ENCODE measurements at regions not wholly inside any gene's neighbourhood (a gene's known extent, or its start where the extent isn't known, plus 50 kb on each side); places are given as distances from the start of the nearest gene placed in this dataset.
"Not testable (repeated sequence)": the region's sequence is repeated elsewhere in the genome, so short reads cannot be mapped to it uniquely, and the experiment has no call there.

DNA sequence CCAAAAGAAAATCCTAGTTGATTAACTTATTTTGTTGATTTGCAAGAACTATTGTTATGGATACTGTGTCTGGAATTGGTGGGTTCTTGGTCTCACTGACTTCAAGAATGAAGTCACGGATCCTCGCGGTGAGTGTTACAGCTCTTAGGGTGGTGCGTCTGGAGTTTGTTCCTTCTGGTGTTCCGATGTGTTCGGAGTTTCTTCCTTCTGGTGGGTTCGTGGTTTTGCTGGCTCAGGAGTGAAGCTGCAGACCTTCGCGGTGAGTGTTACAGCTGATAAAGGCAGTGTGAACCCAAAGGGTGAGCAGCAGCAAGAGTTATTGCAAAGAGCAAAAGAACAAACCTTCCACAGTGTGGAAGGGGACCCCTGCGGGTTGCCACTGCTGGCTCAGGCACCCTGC is 55.4 kb upstream of the P3H2 start:
- not testable (repeated sequence) for TF ChIP-seq GABPA, POLR2AphosphoS5 (IDR thresholded peaks at IDR 0.05; ENCODE audit: low read depth)
- TF ChIP-seq, protein P1, sequence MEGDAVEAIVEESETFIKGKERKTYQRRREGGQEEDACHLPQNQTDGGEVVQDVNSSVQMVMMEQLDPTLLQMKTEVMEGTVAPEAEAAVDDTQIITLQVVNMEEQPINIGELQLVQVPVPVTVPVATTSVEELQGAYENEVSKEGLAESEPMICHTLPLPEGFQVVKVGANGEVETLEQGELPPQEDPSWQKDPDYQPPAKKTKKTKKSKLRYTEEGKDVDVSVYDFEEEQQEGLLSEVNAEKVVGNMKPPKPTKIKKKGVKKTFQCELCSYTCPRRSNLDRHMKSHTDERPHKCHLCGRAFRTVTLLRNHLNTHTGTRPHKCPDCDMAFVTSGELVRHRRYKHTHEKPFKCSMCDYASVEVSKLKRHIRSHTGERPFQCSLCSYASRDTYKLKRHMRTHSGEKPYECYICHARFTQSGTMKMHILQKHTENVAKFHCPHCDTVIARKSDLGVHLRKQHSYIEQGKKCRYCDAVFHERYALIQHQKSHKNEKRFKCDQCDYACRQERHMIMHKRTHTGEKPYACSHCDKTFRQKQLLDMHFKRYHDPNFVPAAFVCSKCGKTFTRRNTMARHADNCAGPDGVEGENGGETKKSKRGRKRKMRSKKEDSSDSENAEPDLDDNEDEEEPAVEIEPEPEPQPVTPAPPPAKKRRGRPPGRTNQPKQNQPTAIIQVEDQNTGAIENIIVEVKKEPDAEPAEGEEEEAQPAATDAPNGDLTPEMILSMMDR (IDR thresholded peaks at IDR 0.05; ENCODE audit: insufficient read depth, low read length) = not testable (repeated sequence)
- TF ChIP-seq, protein P2, sequence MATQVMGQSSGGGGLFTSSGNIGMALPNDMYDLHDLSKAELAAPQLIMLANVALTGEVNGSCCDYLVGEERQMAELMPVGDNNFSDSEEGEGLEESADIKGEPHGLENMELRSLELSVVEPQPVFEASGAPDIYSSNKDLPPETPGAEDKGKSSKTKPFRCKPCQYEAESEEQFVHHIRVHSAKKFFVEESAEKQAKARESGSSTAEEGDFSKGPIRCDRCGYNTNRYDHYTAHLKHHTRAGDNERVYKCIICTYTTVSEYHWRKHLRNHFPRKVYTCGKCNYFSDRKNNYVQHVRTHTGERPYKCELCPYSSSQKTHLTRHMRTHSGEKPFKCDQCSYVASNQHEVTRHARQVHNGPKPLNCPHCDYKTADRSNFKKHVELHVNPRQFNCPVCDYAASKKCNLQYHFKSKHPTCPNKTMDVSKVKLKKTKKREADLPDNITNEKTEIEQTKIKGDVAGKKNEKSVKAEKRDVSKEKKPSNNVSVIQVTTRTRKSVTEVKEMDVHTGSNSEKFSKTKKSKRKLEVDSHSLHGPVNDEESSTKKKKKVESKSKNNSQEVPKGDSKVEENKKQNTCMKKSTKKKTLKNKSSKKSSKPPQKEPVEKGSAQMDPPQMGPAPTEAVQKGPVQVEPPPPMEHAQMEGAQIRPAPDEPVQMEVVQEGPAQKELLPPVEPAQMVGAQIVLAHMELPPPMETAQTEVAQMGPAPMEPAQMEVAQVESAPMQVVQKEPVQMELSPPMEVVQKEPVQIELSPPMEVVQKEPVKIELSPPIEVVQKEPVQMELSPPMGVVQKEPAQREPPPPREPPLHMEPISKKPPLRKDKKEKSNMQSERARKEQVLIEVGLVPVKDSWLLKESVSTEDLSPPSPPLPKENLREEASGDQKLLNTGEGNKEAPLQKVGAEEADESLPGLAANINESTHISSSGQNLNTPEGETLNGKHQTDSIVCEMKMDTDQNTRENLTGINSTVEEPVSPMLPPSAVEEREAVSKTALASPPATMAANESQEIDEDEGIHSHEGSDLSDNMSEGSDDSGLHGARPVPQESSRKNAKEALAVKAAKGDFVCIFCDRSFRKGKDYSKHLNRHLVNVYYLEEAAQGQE (IDR thresholded peaks at IDR 0.05; ENCODE audit: insufficient replicate concordance, low read depth) = not testable (repeated sequence)

All from HL-60 (cell line).